ENCODE measurements at regions not wholly inside any gene's neighbourhood (a gene's known extent, or its start where the extent isn't known, plus 50 kb on each side); places are given as distances from the start of the nearest gene placed in this dataset.

GRCh38 chr7:50836646-50837045 lies 54.0 kb upstream of the GRB10 start:
- no peak for TF ChIP-seq CTCF (IDR thresholded peaks at IDR 0.05)
- Histone ChIP-seq H3K27me3 (no peaks in the 10 kb centered on the region), H3K9me3 (no peaks in the 10 kb centered on the region), H3K4me1 (no peaks in the 10 kb centered on the region), H3K36me3 (no peaks in the 10 kb centered on the region), H3K9ac (ENCODE audit: low read depth in 2 of 2, low read length in 2 of 2) (no peak overlapping the region), H3K27ac (no peak overlapping the region), H3K4me3 (no peak overlapping the region)
- intact Hi-C loops (cut with DNase I), result no loop called here
- no peak for DNase-seq

- no peak overlapping the region for H3K4me3 ChIP-seq
- no peaks in the 10 kb centered on the region for H3K36me3 ChIP-seq
- H3K4me1 ChIP-seq, result no peaks in the 10 kb centered on the region
- H3K27me3 ChIP-seq, result no peaks in the 10 kb centered on the region
- DNase-seq, result no peak
- H3K9me3 ChIP-seq, result no peaks in the 10 kb centered on the region
- intact Hi-C loops (cut with DNase I), result no loop called here
- no peak overlapping the region for H3K27ac ChIP-seq
- no peak for TF ChIP-seq CTCF (IDR thresholded peaks at IDR 0.05)
- no peak overlapping the region for H3K9ac ChIP-seq (ENCODE audit: low read depth in 2 of 2, low read length in 2 of 2)
Observed at GRCh38 chr7:50835156-50835555, 52.5 kb upstream of the GRB10 start.

- intact Hi-C loops (cut with DNase I), result no loop called here
- no peak for TF ChIP-seq CTCF (IDR thresholded peaks at IDR 0.05)
Observed at GRCh38 chr7:50834679-50835078, 52.0 kb upstream of the GRB10 start.

GRCh38 chr7:50834031-50834535 lies 51.4 kb upstream of the GRB10 start:
- intact Hi-C loops (cut with DNase I), result no loop called here
- Histone ChIP-seq H3K9ac (ENCODE audit: low read depth in 2 of 2, low read length in 2 of 2) (no peak overlapping the region), H3K4me3 (no peak overlapping the region), H3K9me3 (no peaks in the 10 kb centered on the region), H3K27me3 (no peaks in the 10 kb centered on the region), H3K4me1 (no peaks in the 10 kb centered on the region), H3K36me3 (no peaks in the 10 kb centered on the region), H3K27ac (no peak overlapping the region)
- no peak for TF ChIP-seq CTCF (IDR thresholded peaks at IDR 0.05)
- DNase-seq, result no peak

More at GRCh38 chr7:50834679-50835078, 52.0 kb upstream of the GRB10 start:
- no peak for DNase-seq
- Histone ChIP-seq H3K27me3 (no peaks in the 10 kb centered on the region), H3K9me3 (no peaks in the 10 kb centered on the region), H3K27ac (no peak overlapping the region), H3K36me3 (no peaks in the 10 kb centered on the region), H3K9ac (ENCODE audit: low read depth in 2 of 2, low read length in 2 of 2) (no peak overlapping the region), H3K4me3 (no peak overlapping the region), H3K4me1 (no peaks in the 10 kb centered on the region)

GRCh38 chr7:50832744-50833143 lies 50.0 kb upstream of the GRB10 start:
- Histone ChIP-seq H3K9me3 (no peaks in the 10 kb centered on the region), H3K4me3 (no peak overlapping the region), H3K4me1 (no peaks in the 10 kb centered on the region), H3K36me3 (no peaks in the 10 kb centered on the region), H3K27ac (no peak overlapping the region), H3K9ac (ENCODE audit: low read depth in 2 of 2, low read length in 2 of 2) (no peak overlapping the region), H3K27me3 (no peaks in the 10 kb centered on the region)
- no peak for TF ChIP-seq CTCF (IDR thresholded peaks at IDR 0.05)
- intact Hi-C loops (cut with DNase I), result no loop called here
- no peak for DNase-seq
